Breast epithelium (tissue), 3 donors: ENCODE measurements at regions not wholly inside any gene's neighbourhood (a gene's known extent, or its start where the extent isn't known, plus 50 kb on each side); places are given as distances from the start of the nearest gene placed in this dataset.

Experiments
- POLR2A ChIP-seq: fragments of 450-650 bp; IDR thresholded peaks from one replicate; pipeline ENCODE4 v1.6.1; 2016; ENCODE audit warnings: antibody characterized with exemption, mild to moderate bottlenecking, moderate library complexity
- POLR2AphosphoS5 ChIP-seq, 3 donors: sonication (generic); formaldehyde crosslinking; IDR thresholded peaks; one replicate each; pipeline ENCODE4 v1.6.1; 2017; ENCODE audit warnings: antibody characterized with exemption in 3 of 3
- TF ChIP-seq, protein P1 (sequence below), 3 donors: fragments of 450-650 bp; IDR thresholded peaks; one replicate each; pipeline ENCODE4 v1.5.1; 2016 to 2017; ENCODE audit warnings: antibody characterized with exemption in 3 of 3, mild to moderate bottlenecking in 3 of 3, moderate library complexity in 3 of 3

- TF ChIP-seq, protein P1, sequence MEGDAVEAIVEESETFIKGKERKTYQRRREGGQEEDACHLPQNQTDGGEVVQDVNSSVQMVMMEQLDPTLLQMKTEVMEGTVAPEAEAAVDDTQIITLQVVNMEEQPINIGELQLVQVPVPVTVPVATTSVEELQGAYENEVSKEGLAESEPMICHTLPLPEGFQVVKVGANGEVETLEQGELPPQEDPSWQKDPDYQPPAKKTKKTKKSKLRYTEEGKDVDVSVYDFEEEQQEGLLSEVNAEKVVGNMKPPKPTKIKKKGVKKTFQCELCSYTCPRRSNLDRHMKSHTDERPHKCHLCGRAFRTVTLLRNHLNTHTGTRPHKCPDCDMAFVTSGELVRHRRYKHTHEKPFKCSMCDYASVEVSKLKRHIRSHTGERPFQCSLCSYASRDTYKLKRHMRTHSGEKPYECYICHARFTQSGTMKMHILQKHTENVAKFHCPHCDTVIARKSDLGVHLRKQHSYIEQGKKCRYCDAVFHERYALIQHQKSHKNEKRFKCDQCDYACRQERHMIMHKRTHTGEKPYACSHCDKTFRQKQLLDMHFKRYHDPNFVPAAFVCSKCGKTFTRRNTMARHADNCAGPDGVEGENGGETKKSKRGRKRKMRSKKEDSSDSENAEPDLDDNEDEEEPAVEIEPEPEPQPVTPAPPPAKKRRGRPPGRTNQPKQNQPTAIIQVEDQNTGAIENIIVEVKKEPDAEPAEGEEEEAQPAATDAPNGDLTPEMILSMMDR (IDR thresholded peaks at IDR 0.05), result no peak
- TF ChIP-seq POLR2AphosphoS5 (IDR thresholded peaks at IDR 0.05) (no peak), POLR2A (no peak)
Observed at GRCh38 chrX:6371353-6371752, 142.7 kb upstream of the NLGN4X start.
